ENCODE measurements at regions not wholly inside any gene's neighbourhood (a gene's known extent, or its start where the extent isn't known, plus 50 kb on each side); places are given as distances from the start of the nearest gene placed in this dataset.
A peak's percentile ranks its signal among the peaks of the same experiment; 100 is the strongest.

GRCh38 chr11:115700981-115701875 lies 197.0 kb upstream of the CADM1 start:
- no peak overlapping the region for H3K4me3 ChIP-seq
- no peaks in the 10 kb centered on the region for H3K9me3 ChIP-seq
- H3K4me1 ChIP-seq = peaks cover 4% of the 10 kb centered on the region
- no peak overlapping the region for H3K27ac ChIP-seq
- ATAC-seq (peak in 2 of 4 donors; percentile 30 to 51), DNase-seq (no peak)
- 60 to 68% (median 66%) methylated on average over 12 of the region's 12 CpGs for WGBS, 3 donors
- no peak for TF ChIP-seq CTCF (IDR thresholded peaks at IDR 0.05)
- intact Hi-C loops (cut with DNase I) = loop anchor here in 1 of 2 donors (10.0 kb wide), 1 partner anchor 64 kb away; no protein-coding TSS in a partner anchor
- no peaks in the 10 kb centered on the region for H3K36me3 ChIP-seq (ENCODE audit: insufficient read depth in 1 of 2, low read depth in 1 of 2)
- no peaks in the 10 kb centered on the region for H3K27me3 ChIP-seq (ENCODE audit: insufficient read depth in 3 of 3, low read length in 2 of 3)

- no peak overlapping the region for H3K27ac ChIP-seq
- no peak overlapping the region for H3K4me3 ChIP-seq
- TF ChIP-seq CTCF (IDR thresholded peaks at IDR 0.05) = no peak
- no peaks in the 10 kb centered on the region for H3K36me3 ChIP-seq (ENCODE audit: insufficient read depth in 1 of 2, low read depth in 1 of 2)
- no peaks in the 10 kb centered on the region for H3K27me3 ChIP-seq (ENCODE audit: insufficient read depth in 3 of 3, low read length in 2 of 3)
- 74 to 86% (median 80%) methylated on average over 4 of the region's 4 CpGs for WGBS, 3 donors
- H3K9me3 ChIP-seq = no peaks in the 10 kb centered on the region
- peaks cover 4% of the 10 kb centered on the region for H3K4me1 ChIP-seq
- ATAC-seq (peak in 1 of 4 donors; percentile 5), DNase-seq (no peak)
- intact Hi-C loops (cut with DNase I) = loop anchor here in 1 of 2 donors (10.0 kb wide), 1 partner anchor 64 kb away; no protein-coding TSS in a partner anchor
Observed at GRCh38 chr11:115700496-115700895, 196.3 kb upstream of the CADM1 start.

- 20 to 29% (median 23%) methylated on average over 3 of the region's 3 CpGs for WGBS, 3 donors
- no peaks in the 10 kb centered on the region for H3K27me3 ChIP-seq (ENCODE audit: insufficient read depth in 3 of 3, low read length in 2 of 3)
- no peak for TF ChIP-seq CTCF (IDR thresholded peaks at IDR 0.05)
- DNase-seq (no peak), ATAC-seq (peak; percentile 65 to 83 (median 69))
- no peaks in the 10 kb centered on the region for H3K36me3 ChIP-seq (ENCODE audit: insufficient read depth in 1 of 2, low read depth in 1 of 2)
- peaks cover 4% of the 10 kb centered on the region for H3K4me1 ChIP-seq
- no peak overlapping the region for H3K27ac ChIP-seq
- intact Hi-C loops (cut with DNase I) = loop anchor here in 1 of 2 donors (10.0 kb wide), 1 partner anchor 65 kb away; no protein-coding TSS in a partner anchor
- no peak overlapping the region for H3K4me3 ChIP-seq
- no peaks in the 10 kb centered on the region for H3K9me3 ChIP-seq
Observed at GRCh38 chr11:115699733-115700132, 195.5 kb upstream of the CADM1 start.

GRCh38 chr11:115699326-115699725 lies 195.1 kb upstream of the CADM1 start:
- no peak overlapping the region for H3K4me3 ChIP-seq
- no peaks in the 10 kb centered on the region for H3K36me3 ChIP-seq (ENCODE audit: insufficient read depth in 1 of 2, low read depth in 1 of 2)
- DNase-seq (no peak), ATAC-seq (peak in 2 of 4 donors; percentile 10 to 17)
- no peaks in the 10 kb centered on the region for H3K9me3 ChIP-seq
- TF ChIP-seq CTCF (IDR thresholded peaks at IDR 0.05) = no peak
- H3K4me1 ChIP-seq = peaks cover 4% of the 10 kb centered on the region
- H3K27me3 ChIP-seq (ENCODE audit: insufficient read depth in 3 of 3, low read length in 2 of 3) = no peaks in the 10 kb centered on the region
- WGBS, 3 donors = 53 to 68% (median 56%) methylated on average over 5 of the region's 5 CpGs
- intact Hi-C loops (cut with DNase I) = no loop called here
- H3K27ac ChIP-seq = no peak overlapping the region
